AG09309 (cell line): ENCODE measurements at regions not wholly inside any gene's neighbourhood (a gene's known extent, or its start where the extent isn't known, plus 50 kb on each side); places are given as distances from the start of the nearest gene placed in this dataset.

Source experiments
- DNase-seq: peaks from one replicate; pipeline ENCODE4 v3.0.0-alpha.2; 2010; ENCODE audit warnings: low read depth
- H3K4me3 ChIP-seq: 2 replicates; pipeline ENCODE4 v1.5.1; 2011; ENCODE audit warnings: mild to moderate bottlenecking, low read depth, low read length, moderate library complexity; ENCODE audit not compliant: control insufficient read depth
- CTCF ChIP-seq: IDR thresholded peaks from 2 replicates; pipeline ENCODE4 v1.5.1; 2011; ENCODE audit warnings: mild to moderate bottlenecking, low read depth, low read length, inconsistent platforms; ENCODE audit not compliant: insufficient read depth, control insufficient read depth; ENCODE audit errors: missing control alignments

- TF ChIP-seq CTCF, result no peak
- DNase-seq, result no peak
- no peak overlapping the region for H3K4me3 ChIP-seq
These were observed 234.0 kb downstream of the MIAT start for GRCh38 chr22:26891429-26891828.

GRCh38 chr22:26892166-26893041 lies 235.0 kb downstream of the MIAT start:
- DNase-seq, result no peak
- H3K4me3 ChIP-seq, result no peak overlapping the region
- no peak for TF ChIP-seq CTCF

GRCh38 chr22:26893173-26894110 lies 236.1 kb downstream of the MIAT start:
- no peak overlapping the region for H3K4me3 ChIP-seq
- DNase-seq, result no peak
- no peak for TF ChIP-seq CTCF

- no peak for DNase-seq
- TF ChIP-seq CTCF, result no peak
- H3K4me3 ChIP-seq, result no peak overlapping the region
These were observed 237.0 kb downstream of the MIAT start for GRCh38 chr22:26894362-26894761.

GRCh38 chr22:26894766-26895485 lies 237.5 kb downstream of the MIAT start:
- H3K4me3 ChIP-seq, result no peak overlapping the region
- DNase-seq, result peak; percentile 84
- no peak for TF ChIP-seq CTCF

GRCh38 chr22:26897384-26897783 lies 240.0 kb downstream of the MIAT start:
- no peak for TF ChIP-seq CTCF
- no peak for DNase-seq

More at GRCh38 chr22:26897384-26897783, 240.0 kb downstream of the MIAT start:
- no peak overlapping the region for H3K4me3 ChIP-seq
